ENCODE measurements at regions not wholly inside any gene's neighbourhood (a gene's known extent, or its start where the extent isn't known, plus 50 kb on each side); places are given as distances from the start of the nearest gene placed in this dataset.
"Not testable (repeated sequence)": the region's sequence is repeated elsewhere in the genome, so short reads cannot be mapped to it uniquely, and the experiment has no call there.

DNA sequence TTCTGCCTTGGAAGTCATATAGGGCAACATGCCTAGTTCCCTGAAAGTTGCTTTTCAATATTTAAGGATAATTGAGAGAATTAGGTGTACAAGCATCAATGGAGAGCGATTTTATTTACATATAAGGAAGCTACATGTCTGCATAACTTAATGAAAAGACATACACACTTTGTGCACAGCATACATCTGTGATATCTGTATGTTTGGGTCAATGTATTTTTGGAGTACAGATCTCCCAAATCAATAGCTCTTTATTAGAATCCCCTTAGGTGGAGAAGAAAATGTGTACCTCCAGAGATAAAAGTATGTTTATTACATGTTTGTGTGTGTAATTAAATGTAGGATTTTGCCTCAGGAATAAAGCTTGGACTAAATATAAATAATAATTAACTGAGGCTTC lies 373.7 kb upstream of the CCNH start:
- DNase-seq (ENCODE audit: low read depth in 2 of 2), result no peak

DNA sequence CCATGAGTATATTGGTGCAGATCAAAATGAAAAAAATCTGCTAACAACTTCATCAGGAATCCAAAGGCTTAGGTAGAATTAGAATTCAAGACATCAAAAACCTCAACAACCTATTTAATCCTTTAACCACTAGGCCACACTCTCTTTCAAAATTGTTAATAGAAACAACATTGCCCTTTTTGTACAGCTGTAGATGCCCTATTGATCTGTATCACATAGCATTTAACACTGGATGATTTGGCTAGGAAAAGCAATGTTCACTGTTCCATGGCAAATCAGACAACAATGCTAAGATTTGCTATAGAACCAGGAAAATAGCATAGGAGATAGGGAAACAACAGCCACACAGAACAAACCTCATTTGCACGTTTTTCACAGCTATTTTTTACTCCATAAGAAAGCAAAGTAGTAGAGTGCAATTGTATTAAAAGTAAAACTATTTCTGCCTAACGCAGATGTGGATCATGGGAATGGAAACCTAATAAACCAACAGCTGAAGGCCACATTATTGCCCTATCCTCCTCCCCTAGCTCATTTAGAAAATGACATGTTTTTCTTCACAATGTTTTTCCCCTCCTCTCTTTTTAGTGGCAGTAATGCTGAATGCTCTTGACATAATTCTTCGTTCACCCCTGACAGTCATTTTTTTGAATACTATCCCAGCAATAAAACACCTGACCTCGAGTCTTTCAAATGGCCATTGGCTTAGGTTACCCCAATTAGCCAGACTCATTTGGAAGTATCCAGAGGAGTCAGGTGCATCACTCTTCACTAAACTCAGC lies 373.0 kb upstream of the CCNH start:
- DNase-seq (ENCODE audit: low read depth in 2 of 2), result no peak

DNA sequence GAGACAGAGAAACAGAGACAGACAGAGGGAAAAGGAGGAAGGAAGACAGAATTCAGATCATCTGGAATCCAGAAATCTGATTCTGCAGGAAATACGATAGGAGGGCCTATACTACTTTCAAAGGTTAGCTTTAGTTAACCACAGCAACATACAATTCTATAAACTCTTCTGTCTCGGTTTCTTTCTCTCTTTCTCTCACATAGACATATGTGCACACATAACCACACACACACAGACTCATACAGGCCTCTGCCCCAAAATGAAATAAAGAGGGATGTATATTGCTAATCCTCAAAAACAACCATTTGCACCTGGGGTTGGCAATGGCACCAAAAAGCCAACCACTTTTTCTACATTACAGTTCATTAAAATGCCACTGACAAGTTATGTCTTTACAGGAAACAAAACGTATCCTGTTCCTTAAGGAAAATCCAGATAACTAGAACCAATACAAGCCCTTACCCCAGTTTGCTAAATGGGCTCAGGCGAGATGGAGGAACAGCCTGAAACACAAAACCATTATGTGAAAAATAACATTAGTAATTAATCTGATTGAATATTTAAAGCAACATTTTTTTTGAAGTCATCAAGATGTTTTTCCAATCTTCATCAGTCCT lies 372.3 kb upstream of the CCNH start:
- no peak for DNase-seq (ENCODE audit: low read depth in 2 of 2)

DNA sequence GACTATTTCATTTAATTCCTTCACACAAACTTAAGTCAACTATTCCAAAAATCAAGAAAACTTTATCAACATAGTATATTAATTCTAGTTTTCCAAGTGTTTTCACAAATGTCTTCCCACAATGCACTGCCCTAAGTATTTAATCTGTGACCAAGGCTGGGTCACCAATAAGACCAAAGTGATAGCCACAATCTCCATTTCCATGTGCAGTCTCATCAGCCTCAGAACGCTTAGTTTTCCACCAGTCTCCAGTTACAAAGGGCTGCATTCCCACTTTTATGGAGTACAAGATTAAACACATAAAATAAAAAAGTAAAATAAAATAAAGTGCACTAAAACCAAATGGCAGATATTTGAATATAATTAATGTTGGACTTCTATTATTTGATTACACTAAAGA lies 371.6 kb upstream of the CCNH start:
- DNase-seq (ENCODE audit: low read depth in 2 of 2), result no peak

DNA sequence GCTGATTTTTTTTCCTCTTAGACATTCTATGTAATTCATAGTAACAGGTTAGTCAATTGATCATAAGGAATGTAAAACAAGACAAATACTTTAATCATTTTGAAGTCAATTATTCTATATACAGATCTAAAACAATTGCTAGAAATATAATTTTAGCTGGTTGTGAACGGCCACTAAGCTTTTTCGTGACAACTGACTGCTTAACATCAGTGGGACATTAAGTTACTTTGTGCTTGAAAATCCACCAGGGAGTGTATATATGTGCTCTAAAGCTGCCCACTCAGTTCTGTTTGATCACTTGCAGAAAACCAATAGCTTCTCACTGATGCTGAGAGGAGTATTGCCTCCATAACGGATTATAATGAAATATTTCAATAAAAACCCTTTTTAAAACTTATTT lies 370.2 kb upstream of the CCNH start:
- no peak for DNase-seq (ENCODE audit: low read depth in 2 of 2)

DNA sequence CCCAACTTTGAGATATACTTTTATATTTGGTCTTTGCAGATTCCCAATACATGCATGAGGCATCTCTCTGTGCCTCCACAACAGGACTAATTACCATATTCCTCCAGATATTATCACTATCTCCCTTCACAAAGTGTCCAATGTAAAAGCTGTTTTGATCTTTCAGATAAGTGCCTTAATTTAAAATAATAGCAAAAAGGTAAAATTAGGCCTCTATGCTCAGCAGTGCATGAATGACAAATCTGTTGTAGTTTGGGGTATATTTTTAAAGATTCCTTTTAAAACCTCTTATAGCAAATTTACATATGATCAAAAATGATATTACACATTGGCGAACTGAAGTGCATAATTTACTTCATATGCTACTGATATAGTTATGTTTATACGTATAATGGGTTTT lies 369.2 kb upstream of the CCNH start:
- no peak for DNase-seq (ENCODE audit: low read depth in 2 of 2)

DNA sequence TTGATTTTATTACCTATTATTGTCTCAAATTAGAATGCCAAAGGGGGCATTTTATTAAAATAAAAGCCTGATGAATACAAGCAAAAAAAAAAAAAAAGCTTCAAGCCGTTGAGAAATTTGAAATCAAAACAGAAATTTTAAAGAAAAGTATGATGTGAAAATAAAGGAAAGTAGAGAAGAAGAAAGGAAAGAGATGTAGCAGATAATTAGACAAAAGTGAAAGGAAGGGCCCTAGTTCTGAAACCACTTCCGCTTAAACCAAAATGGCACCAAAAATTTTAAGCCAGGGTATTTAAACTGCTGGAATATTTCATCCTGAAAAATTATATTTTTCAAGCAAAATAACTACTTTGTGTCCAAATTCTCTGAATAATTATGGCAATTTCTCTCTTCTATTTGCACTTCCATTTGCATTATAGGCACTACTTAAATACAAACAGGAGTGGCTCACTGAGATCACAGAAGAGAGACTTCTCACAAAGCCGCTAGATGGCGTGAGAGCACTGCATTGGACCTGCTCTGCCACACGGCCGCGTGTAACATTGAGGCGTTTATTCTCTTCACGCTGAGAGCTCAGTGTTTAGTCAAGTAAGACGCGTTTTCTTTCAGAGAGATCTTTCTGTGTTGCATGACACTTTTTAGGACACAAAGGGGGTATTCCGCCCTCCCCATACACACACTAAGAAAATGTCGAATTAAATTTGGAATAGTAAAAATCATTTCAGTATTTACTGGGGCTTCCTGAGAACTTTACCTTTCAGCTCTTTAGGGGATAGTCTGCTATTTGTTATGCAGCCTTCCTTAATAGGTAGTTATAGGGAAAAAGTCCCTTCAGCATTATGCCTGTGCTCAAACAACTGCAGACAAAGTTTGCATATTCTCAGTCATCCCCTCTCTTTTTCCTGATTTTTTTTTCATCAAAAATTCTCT lies 368.4 kb upstream of the CCNH start:
- DNase-seq (ENCODE audit: low read depth in 2 of 2), result peak; percentile 52 to 60

DNA sequence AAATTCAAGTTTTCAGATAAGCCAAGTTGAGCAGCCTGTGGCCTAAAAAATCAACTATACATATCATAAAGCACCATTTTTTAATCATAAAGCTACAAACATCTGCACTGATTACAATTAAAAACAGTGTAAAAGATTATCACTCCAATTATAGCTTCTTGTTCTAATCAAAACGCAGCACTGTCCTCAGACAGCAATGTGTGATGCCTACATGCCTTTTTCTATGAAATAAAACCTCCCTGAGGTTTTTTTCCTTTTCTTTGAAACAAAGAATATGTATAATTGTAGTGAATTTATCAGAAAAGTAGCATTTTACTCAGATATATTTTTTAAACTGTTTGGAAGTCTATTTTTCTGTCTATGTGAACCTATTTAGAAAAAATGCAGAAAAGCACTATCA lies 366.1 kb upstream of the CCNH start:
- DNase-seq (ENCODE audit: low read depth in 2 of 2), result no peak

DNA sequence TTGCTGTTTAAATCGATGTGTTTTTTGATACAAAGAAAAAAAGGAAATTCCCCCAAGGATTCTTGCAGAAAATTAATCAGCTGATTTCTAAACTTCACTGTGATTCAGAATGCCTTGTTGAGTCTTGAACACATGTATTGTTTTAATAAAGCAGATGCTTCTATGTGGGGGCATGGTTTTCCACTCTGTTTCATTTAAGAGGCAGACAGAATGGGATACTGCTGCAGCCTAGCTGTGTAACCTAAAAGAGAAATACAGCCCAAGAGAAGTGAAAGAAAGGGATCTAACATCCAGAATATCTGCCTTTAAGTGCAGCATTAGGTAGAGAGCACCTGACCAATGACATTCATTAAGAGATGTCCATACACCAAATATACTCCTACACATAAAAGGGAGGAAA lies 365.1 kb upstream of the CCNH start:
- no peak for DNase-seq (ENCODE audit: low read depth in 2 of 2)

DNA sequence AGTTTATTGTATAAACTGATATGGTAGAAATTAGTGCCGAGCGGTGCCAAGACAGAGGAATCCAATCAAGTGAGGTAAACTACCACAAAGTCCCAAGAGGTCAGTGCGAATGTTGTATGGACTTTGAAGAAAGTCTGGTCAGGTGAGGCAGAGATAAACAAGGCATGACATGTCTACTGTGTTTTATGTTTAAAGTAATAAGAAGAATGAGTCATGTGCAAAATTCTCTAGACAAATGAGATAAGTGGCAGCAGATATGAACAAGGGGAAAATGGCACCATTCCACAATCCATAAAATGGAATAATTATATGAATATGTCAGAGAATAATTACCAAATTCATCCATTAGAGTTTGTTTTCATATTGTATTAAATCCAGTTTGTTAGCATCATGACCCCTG lies 364.1 kb upstream of the CCNH start:
- no peak for DNase-seq (ENCODE audit: low read depth in 2 of 2)

DNA sequence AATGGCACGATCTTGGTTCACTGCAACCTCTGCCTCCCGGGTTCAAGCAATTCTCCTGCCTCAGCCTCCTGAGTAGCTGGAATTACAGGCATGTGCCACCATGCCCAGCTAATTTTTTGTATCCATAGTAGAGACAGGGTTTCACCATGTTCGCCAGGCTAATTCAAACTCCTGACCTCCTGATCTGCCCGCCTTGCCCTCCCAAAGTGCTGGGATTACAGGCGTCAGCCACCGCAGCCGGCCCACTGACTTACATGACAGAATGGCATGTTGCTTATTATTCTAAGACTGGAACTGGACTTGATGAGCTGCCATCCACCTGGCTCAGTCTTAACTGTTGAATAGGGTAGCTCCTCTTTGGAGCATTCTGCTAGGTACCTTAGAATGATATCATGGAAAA lies 363.6 kb upstream of the CCNH start:
- not testable (repeated sequence) for DNase-seq (ENCODE audit: low read depth in 2 of 2)

DNA sequence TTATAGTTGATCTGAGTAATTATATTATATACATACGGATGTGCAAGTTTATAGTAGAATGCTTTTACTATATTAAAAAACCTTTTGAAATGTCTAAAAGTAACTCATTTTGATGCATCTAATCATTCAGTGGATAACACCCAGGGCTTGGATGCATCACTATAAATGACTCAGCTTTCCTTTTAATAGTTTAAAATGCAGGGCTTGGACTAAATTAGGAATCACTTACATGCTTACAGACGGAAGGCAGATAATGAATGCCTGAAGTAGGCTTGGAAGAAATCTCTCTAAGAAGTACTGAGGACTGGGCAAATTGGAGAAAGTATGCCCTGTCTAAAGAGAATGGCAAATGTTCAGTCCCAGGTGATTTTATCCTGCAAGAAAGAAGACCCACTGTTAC lies 362.5 kb upstream of the CCNH start:
- no peak for DNase-seq (ENCODE audit: low read depth in 2 of 2)

DNA sequence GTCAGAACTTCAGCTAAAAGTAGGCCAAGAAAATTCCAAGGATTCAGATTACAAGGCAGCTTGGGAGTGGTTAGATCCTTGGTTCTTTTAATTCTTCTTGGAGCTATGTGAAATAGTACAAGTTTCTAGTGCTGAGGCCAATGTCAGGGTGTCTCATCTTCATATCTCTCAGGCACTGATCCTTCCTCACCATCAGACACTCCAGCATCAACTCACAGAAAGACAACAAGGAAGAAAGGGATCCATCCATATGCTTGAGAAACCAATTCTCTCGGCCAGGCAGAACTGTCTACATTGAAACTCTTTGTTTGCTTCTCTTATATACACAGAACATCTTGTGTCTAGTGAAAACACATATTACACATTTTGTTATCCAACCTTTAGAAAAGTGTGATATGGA lies 362.1 kb upstream of the CCNH start:
- DNase-seq (ENCODE audit: low read depth in 2 of 2), result no peak

DNA sequence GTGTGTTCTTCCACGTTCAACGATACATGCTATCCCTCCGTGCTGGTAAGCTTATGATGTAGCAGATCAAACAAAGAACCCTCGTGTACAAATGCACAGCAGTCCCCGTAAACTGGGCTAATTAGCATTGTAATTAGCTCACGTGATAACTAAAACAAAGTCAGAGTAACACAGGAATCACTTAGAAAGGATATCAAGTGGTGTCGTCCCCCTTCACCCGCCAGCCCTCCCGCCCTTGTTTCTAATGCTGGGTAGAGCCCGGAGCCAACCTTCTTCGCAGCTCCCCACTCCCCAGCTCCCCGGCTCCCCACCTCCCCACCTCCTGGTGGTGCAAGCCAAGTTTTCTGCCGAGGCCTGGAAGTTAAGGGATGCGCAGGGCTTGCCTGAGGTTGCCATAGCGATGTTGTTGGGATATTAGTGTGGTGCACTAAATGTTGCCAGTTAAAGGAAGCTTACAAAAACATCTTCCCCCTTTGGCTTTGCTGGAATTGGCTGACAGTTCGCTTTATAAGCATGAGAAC lies 357.9 kb upstream of the CCNH start:
- no peak for DNase-seq (ENCODE audit: low read depth in 2 of 2)

DNA sequence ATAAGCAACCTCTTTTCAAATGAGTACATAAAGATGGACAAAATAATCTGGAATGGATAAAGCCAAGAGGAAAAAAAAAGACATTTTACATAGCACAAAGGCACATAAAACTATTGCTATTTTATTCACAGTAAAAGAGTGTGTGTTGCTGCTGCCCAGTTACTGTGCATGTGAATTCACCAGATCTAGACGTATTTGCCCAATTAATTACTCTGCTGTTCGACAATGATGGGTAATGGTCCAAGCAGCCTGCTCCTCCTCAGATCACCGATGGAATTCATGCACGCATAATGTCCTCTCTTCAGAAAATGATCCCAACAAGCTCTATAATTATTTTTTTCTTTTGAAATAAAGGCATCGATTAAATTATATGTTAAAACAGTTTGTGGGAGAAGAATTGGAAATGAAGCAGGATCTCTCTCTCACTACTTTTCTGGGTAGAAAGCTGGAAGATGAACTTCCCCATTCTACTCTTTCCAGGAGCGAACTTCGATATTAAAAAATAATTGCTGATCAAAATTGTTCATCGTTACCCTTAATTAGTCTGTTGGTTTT lies 357.4 kb upstream of the CCNH start:
- DNase-seq (ENCODE audit: low read depth in 2 of 2), result no peak

DNA sequence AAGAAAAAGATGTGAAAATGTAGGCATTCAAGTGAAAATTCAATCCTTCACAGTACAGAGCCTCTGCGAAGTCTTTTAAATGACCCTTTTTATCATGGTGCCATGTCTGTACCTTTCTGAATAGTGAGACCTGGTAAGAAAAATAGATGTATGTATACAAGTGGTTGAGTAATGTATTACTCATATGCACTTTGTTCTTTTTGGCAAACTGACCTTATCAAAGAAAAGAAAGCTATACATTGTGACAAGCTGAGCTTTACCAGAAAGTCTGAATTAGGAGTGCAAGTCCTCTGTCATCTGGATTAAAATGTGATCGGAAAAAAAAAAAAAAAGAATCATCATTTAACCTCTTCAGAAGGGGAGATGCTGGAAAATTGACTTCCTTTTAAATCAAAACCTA lies 356.4 kb upstream of the CCNH start:
- no peak for DNase-seq (ENCODE audit: low read depth in 2 of 2)

DNA sequence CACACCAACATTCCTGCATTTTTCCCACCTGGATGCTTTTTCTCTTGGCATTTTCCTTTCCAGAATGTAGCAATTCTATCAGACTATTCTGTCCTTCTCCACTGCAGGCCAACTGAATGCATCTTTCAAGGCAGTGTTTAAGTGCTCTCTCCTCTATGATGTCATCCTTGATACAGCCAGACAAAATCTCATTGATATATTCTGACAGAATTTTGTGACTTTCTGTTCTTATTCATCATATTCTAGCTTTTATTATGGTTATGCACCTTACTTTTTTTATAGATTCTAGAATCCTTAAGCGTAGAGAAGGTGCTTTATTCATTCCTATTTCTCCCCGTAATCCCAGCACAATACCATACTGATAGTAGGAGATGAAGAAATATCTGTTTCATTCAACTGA lies 355.5 kb upstream of the CCNH start:
- no peak for DNase-seq (ENCODE audit: low read depth in 2 of 2)

DNA sequence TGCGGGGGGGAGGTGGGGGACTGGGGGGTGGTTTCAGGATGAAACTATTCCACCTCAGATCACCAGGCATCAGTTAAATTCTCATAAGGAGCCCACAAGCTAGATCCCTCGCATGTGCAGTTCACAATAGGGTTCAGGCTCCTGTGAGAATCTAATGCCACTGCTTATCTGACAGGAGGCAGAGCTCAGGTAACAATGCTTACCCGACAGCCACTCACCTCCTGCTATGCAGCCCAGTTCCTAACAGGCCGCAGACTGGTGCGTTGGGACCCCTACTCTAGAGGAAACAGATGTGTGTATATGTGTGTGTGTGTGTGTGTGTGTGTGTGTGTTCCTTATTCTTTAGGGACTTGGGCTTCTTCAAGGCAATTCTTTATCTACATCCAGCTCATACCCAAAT lies 352.3 kb upstream of the CCNH start:
- no peak for DNase-seq (ENCODE audit: low read depth in 2 of 2)

DNA sequence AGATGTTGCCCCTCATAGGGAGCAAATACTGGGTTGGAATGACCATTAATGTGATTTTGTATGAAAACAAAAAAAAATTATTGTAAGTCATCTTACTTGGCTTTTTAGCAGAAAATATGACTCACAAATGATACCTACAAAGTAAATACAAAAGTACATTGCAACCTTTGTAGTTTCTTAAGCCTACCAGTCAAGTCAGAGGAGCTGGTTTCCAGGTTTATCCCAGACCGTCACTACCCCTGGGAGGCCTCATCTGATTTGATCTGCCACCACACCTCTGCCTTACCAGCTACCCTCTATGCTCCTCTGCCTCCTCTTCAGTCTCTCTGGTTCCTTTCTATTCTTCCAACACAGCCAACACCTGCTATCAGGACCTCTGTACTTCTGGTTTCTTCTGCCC lies 349.9 kb upstream of the CCNH start:
- DNase-seq (ENCODE audit: low read depth in 2 of 2), result no peak

DNA sequence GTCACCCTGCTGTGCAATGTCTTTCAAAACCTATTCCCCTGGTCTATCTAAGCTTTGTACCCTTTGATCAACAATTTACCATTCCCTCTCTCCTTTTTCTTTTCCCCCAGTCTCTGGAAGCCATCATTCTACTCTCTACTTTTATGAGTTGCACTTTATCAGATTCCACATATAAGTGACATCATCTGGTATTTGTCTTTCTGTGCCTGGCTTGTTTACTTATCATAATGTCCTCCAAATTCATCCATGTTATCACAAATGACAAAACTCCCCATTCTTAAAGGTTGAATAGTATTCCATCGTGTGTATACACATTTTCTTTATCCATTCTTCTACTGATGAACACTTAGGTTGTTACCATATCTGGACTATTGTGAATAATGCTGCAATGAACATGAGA lies 344.2 kb upstream of the CCNH start:
- DNase-seq (ENCODE audit: low read depth in 2 of 2), result no peak

DNA sequence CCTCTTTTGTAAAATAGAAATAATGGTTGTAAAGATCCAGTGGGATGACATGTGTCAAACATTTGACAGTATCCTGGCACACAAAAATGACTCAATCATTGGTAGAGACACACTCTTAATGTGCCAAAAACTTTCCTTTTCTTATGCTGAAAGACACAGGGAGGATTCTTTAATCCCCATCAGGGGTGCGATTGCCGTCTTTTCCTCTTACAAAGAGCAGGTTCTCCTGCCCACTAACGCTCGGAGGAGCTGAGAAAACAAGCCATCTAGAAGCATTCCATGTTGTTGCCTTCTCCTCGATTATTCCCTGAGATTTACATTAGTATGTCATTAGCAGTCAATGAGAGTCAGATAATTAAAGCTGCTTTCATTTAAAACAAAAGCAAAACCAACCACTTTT lies 342.6 kb upstream of the CCNH start:
- no peak for DNase-seq (ENCODE audit: low read depth in 2 of 2)

Measured in fibroblast of skin of left quadriceps (primary cell).